ENCODE measurements at regions not wholly inside any gene's neighbourhood (a gene's known extent, or its start where the extent isn't known, plus 50 kb on each side); places are given as distances from the start of the nearest gene placed in this dataset.

DNA sequence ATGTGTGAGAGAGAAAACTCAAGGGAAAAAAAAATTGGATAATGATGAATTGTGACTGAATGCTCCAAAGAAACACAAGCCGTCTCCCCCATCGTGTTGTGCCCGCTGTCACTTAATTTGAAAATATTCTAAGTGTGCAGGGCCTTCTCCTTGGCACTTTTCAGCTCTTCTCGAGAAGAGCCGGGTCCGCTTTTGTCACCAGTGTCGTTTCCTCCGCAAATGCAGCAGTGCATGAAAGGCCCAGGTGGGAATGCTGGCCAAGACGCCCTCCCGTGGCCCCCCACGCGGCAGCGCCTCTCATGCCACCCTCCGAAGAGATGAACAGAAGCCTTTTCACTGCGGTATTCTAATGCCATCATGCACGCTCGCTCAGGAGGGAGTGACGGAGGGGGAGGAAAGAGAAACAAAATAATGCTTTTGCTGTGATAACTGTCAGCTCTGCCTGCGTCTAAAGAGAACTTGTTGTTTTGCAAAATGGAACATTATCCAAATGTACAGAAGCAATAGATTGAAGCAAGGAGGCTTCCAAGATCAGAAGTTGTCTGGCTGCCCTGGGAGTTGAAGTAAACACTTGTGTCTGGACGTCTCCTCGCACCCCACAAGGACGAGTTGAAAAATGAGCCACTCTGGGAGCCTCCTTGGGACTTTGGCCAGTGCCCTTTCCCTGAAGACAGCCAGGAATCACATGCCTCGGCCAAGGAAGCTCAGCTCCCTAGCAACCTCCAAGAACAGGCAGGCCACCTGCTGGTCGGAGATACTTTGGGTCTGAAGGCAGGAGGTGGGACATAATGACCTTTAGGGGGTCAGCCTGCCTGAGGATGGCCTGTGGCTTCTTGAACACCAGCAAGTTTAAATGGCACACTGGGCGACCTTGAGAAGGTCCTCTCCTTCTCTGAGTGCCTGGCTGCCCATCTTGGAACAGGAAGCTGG lies 166.1 kb upstream of the ZC3H12A start:
- Histone ChIP-seq H3K36me3 (ENCODE audit: low read depth) (no peaks in the 10 kb centered on the region), H3K9me3 (no peaks in the 10 kb centered on the region), H3K4me3 (no peak overlapping the region), H3K4me1 (ENCODE audit: low read depth) (no peaks in the 10 kb centered on the region)
- no peak for DNase-seq
- intact Hi-C loops (cut with DNase I, micrococcal nuclease) = no loop called here
- TF ChIP-seq, protein P1, sequence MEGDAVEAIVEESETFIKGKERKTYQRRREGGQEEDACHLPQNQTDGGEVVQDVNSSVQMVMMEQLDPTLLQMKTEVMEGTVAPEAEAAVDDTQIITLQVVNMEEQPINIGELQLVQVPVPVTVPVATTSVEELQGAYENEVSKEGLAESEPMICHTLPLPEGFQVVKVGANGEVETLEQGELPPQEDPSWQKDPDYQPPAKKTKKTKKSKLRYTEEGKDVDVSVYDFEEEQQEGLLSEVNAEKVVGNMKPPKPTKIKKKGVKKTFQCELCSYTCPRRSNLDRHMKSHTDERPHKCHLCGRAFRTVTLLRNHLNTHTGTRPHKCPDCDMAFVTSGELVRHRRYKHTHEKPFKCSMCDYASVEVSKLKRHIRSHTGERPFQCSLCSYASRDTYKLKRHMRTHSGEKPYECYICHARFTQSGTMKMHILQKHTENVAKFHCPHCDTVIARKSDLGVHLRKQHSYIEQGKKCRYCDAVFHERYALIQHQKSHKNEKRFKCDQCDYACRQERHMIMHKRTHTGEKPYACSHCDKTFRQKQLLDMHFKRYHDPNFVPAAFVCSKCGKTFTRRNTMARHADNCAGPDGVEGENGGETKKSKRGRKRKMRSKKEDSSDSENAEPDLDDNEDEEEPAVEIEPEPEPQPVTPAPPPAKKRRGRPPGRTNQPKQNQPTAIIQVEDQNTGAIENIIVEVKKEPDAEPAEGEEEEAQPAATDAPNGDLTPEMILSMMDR (IDR thresholded peaks at IDR 0.05) = no peak
- no peak for ATAC-seq

DNA sequence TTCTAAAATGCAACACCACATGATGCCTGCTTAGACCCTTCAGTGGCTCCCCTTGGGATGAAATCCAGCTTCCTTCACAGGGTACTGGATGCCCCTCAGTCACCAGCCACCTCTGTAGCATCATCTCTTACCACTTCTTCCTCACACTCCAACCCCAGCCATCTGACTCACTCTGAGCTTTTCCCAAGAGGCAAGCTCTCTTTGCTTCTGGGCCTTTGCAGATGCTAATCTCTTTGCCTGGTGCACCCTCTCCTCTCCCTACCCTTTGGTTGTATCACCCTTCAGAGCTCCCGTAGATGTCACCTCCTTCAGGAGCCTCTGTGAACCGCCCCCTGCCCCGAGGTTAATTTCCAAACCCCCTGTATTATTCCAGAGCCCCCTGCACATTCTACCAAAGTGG lies 164.8 kb upstream of the ZC3H12A start:
- Histone ChIP-seq H3K4me1 (ENCODE audit: low read depth) (no peaks in the 10 kb centered on the region), H3K9me3 (no peaks in the 10 kb centered on the region), H3K36me3 (ENCODE audit: low read depth) (no peaks in the 10 kb centered on the region), H3K4me3 (no peak overlapping the region)
- intact Hi-C loops (cut with DNase I, micrococcal nuclease) = no loop called here
- DNase-seq = no peak
- TF ChIP-seq, protein P1 (IDR thresholded peaks at IDR 0.05) = no peak
- ATAC-seq = no peak

DNA sequence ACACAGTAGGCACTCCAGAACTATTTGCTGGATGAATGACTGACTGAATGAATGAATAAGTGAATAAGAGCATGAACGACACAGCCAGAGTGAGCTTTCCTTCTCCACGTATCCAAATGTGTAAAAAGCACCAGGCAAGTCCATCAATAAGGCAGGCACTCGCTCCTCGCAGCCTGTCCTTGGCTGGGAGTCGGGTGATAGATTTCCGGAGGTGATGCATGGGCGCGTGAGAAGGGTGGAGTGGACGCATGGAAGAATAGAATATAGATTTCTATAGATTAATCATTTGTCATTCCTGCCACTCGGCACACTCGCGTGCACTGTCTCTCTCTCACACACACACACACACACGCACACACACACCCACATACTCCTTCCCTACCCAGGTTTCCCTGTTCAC lies 164.3 kb upstream of the ZC3H12A start:
- no peak for ATAC-seq
- Histone ChIP-seq H3K4me3 (no peak overlapping the region), H3K36me3 (ENCODE audit: low read depth) (no peaks in the 10 kb centered on the region), H3K4me1 (ENCODE audit: low read depth) (no peaks in the 10 kb centered on the region), H3K9me3 (no peaks in the 10 kb centered on the region)
- intact Hi-C loops (cut with DNase I, micrococcal nuclease) = no loop called here
- no peak for DNase-seq
- TF ChIP-seq, protein P1 (IDR thresholded peaks at IDR 0.05) = no peak

DNA sequence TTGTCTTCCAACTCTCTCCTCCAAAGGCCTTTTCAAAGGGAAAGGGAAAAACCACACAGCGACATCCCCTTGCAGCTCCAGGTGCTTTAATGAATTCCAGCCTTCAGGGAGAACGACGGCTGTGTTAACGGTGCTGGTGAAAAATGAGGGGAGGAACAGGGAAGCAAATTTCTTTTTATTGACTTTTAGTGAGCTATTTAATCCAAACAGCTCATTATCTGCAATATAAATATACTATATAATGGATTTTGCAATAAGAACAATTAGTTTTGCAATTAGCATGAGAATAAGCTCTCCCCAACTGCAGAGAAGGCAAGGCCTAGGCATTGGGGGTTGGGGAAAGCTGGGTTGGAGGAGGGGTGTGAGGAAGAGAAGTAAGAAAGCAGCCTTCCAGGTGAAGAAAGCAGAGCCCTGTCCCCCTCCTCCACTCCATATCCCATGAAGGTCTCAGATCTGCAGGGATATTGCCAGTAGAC lies 159.0 kb upstream of the ZC3H12A start:
- Histone ChIP-seq H3K4me1 (ENCODE audit: low read depth) (no peaks in the 10 kb centered on the region), H3K9me3 (no peaks in the 10 kb centered on the region), H3K36me3 (ENCODE audit: low read depth) (no peaks in the 10 kb centered on the region), H3K4me3 (no peak overlapping the region)
- DNase-seq = no peak
- TF ChIP-seq, protein P1 (IDR thresholded peaks at IDR 0.05) = no peak
- no peak for ATAC-seq
- intact Hi-C loops (cut with DNase I, micrococcal nuclease) = no loop called here

DNA sequence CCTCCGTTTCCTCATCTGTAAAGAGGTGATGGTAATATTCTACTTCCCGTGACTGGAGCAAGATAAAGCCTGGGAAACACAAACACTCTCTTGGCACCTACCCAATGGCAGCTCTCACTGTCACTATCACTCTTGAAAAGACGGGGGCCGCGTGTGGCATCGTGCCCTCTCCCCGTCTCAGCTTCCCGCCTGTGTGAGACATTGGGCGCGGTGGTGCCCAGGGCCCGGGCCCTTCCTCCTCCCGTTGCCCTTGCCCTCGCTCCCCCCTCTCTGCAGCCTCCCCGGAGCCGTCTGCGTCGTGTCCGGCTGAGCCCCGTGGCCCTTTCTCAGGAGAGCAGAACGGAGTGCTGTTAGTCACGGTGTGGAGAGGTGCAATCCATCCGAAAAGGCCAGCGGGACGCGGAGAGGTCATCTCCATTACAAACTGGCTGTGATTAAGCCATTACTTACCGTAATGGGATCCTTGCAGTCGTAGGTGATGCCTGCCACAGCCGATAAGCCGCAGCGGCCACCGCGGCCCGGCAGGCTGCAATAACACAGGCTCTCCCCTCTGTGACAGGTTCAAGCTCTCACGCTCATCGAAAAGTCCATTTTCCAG lies 156.4 kb upstream of the ZC3H12A start:
- H3K36me3 ChIP-seq (ENCODE audit: low read depth) = no peaks in the 10 kb centered on the region
- TF ChIP-seq, protein P1 (IDR thresholded peaks at IDR 0.05) = no peak
- H3K4me3 ChIP-seq = no peak overlapping the region
- intact Hi-C loops (cut with DNase I, micrococcal nuclease) = no loop called here
- ATAC-seq = no peak
- H3K4me1 ChIP-seq (ENCODE audit: low read depth) = no peaks in the 10 kb centered on the region
- no peaks in the 10 kb centered on the region for H3K9me3 ChIP-seq
- no peak for DNase-seq

Measured in mucosa of descending colon (tissue), 3 donors.